ENCODE measurements at regions not wholly inside any gene's neighbourhood (a gene's known extent, or its start where the extent isn't known, plus 50 kb on each side); places are given as distances from the start of the nearest gene placed in this dataset.
A peak's percentile ranks its signal among the peaks of the same experiment; 100 is the strongest.

DNA sequence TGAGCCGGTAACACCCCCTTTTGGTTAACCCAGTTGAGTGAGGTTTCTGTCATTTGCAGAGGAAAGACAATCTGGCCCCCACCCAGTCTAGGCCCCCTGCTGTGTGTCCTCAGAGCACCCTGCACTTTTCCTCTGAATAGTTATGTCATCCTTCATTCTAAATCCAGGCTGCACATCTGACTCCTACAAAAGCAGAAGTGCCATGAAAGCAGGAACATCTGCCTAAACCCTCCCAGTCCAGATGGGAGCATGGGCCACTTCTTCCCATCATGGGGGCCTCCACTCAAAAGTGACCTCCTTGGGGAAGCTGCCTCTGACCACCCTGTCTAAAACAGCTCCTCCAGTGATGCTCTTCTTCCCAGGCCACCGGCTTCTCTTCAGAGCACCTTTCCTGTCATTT lies 53.7 kb upstream of the HMGXB4 start:
- Histone ChIP-seq H3K4me3 (ENCODE audit: low read length) (no peak overlapping the region), H3K4me2 (ENCODE audit: low read depth, low read length) (no peak overlapping the region), H4K20me1 (ENCODE audit: insufficient read depth, low read length) (no peaks in the 10 kb centered on the region), H3K4me1 (ENCODE audit: low read length) (peaks cover 52% of the 10 kb centered on the region), H3K9me2 (replicated peaks; ENCODE audit: insufficient read depth, low read length) (no peaks in the 10 kb centered on the region), H3K36me3 (replicated peaks; ENCODE audit: insufficient read depth, low read length) (no peaks in the 10 kb centered on the region; the same call in 1 of the 2 replicates), H3K9ac (ENCODE audit: low read length) (no peak overlapping the region), H3K27ac (ENCODE audit: low read length) (no peak overlapping the region), H3K79me2 (ENCODE audit: low read length) (peaks cover 63% of the 10 kb centered on the region), H3K27me3 (replicated peaks; ENCODE audit: insufficient read depth, low read length) (no peaks in the 10 kb centered on the region), H3K9me3 (replicated peaks; ENCODE audit: insufficient read depth, low read length) (no peaks in the 10 kb centered on the region), H3F3A (ENCODE audit: insufficient read depth, low read length) (peaks cover 37% of the 10 kb centered on the region), H2AFZ (ENCODE audit: low read length) (no peak overlapping the region)
- no peak for DNase-seq
- TF ChIP-seq EZH2 (optimal IDR thresholded peaks at IDR 0.05; ENCODE audit: low read depth, low read length), result no peak
- TF ChIP-seq CTCF (IDR thresholded peaks at IDR 0.05; ENCODE audit: low read length), result no peak
- no peak for TF ChIP-seq EZH2phosphoT487 (IDR thresholded peaks at IDR 0.05; ENCODE audit: low read length)

DNA sequence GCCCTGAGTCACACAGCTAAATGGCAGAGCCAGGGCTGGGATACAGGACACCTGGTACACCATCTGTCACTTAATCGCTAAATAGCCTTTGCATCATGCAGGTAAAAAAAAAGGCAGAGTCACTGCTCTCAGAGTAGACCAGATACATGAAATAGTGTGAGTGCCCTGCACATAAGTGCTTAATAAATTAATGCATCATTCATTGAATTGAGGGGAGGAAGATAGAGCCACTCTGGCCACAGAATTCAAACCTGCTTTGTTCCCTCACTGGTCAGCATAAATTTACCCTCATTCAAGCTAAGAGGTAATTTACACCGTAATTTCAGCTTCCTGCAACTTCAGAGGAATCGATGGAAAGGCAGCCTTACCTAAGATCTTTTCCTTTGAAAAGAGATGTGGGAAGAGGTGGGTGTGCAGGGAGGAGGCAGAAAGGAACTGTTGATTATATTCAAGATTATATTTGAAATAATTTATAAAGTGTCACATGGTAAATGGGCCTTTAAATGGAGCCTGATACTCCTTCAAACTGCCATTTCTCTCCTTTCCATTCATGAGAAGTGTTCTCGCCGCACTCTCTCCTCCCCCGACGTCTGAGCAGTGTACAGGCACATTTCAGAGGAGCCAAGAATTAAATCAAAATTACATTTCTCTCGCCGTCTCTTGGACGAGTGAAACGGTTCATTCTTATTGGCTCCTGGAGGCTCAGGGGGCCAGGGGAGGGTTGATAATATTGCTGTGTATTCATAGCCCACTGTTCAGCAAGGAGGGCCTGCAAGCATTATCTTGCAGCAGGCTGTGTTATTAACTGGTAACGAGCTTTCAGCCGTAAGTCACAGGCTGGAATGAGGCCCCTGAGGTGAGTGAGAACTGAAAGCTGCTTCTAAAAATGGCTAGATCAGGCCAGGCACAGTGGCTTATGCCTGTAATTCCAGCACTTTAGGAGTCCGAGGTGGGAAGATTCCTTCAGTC lies 52.2 kb upstream of the HMGXB4 start:
- Histone ChIP-seq H3K9me2 (replicated peaks; ENCODE audit: insufficient read depth, low read length) (no peaks in the 10 kb centered on the region), H3K9me3 (replicated peaks; ENCODE audit: insufficient read depth, low read length) (no peaks in the 10 kb centered on the region), H2AFZ (ENCODE audit: low read length) (no peak overlapping the region), H3K4me1 (ENCODE audit: low read length) (peaks cover 39% of the 10 kb centered on the region), H3K27me3 (replicated peaks; ENCODE audit: insufficient read depth, low read length) (no peaks in the 10 kb centered on the region), H3F3A (ENCODE audit: insufficient read depth, low read length) (peaks cover 22% of the 10 kb centered on the region), H3K27ac (ENCODE audit: low read length) (peak overlapping the region; percentile 47; the same call in 1 of the 2 replicates), H3K79me2 (ENCODE audit: low read length) (peaks cover 74% of the 10 kb centered on the region), H3K4me3 (ENCODE audit: low read length) (no peak overlapping the region), H3K9ac (ENCODE audit: low read length) (peak overlapping the region; percentile 12; the same call in 1 of the 2 replicates), H3K4me2 (ENCODE audit: low read depth, low read length) (peak overlapping the region; percentile 45), H3K36me3 (replicated peaks; ENCODE audit: insufficient read depth, low read length) (no peaks in the 10 kb centered on the region; the same call in 1 of the 2 replicates), H4K20me1 (ENCODE audit: insufficient read depth, low read length) (no peaks in the 10 kb centered on the region)
- DNase-seq, result peak; percentile 15
- TF ChIP-seq EZH2phosphoT487 (IDR thresholded peaks at IDR 0.05; ENCODE audit: low read length) (no peak), EZH2 (optimal IDR thresholded peaks at IDR 0.05; ENCODE audit: low read depth, low read length) (no peak), CTCF (IDR thresholded peaks at IDR 0.05; ENCODE audit: low read length) (no peak)

DNA sequence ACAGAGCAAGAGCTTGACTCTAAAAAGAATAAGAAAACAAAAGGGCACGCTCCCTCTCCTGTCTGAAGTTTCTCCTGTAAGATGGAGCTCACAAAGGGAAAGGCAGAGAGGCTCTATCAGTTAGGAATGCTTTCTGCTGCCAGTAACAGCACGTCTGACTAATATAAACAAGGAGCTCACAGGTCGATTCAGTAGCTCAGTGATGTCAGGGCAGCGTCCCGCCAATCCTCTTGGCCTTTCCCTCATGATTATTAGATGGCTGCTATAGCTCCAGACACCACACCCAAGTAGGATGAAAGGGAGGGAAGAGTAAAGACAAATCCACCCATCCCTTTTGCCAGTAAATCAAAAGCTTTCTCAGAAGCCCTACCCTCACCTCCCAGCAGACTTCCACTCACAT lies 51.3 kb upstream of the HMGXB4 start:
- Histone ChIP-seq H3K9me3 (replicated peaks; ENCODE audit: insufficient read depth, low read length) (no peaks in the 10 kb centered on the region), H3K79me2 (ENCODE audit: low read length) (peaks cover 82% of the 10 kb centered on the region), H3K9ac (ENCODE audit: low read length) (peak overlapping the region; percentile 12; the same call in 1 of the 2 replicates), H4K20me1 (ENCODE audit: insufficient read depth, low read length) (no peaks in the 10 kb centered on the region), H3K9me2 (replicated peaks; ENCODE audit: insufficient read depth, low read length) (no peaks in the 10 kb centered on the region), H3F3A (ENCODE audit: insufficient read depth, low read length) (peaks cover 13% of the 10 kb centered on the region), H3K27me3 (replicated peaks; ENCODE audit: insufficient read depth, low read length) (no peaks in the 10 kb centered on the region), H3K4me1 (ENCODE audit: low read length) (peaks cover 31% of the 10 kb centered on the region), H3K27ac (ENCODE audit: low read length) (peak overlapping the region; percentile 47; the same call in 1 of the 2 replicates), H3K4me3 (ENCODE audit: low read length) (no peak overlapping the region), H3K4me2 (ENCODE audit: low read depth, low read length) (peak overlapping the region; percentile 45), H3K36me3 (replicated peaks; ENCODE audit: insufficient read depth, low read length) (no peaks in the 10 kb centered on the region; the same call in 1 of the 2 replicates), H2AFZ (ENCODE audit: low read length) (no peak overlapping the region)
- TF ChIP-seq EZH2 (optimal IDR thresholded peaks at IDR 0.05; ENCODE audit: low read depth, low read length), result no peak
- no peak for TF ChIP-seq EZH2phosphoT487 (IDR thresholded peaks at IDR 0.05; ENCODE audit: low read length)
- TF ChIP-seq CTCF (IDR thresholded peaks at IDR 0.05; ENCODE audit: low read length), result no peak
- DNase-seq, result no peak

All from MM.1S (cell line).